Mucosa of gallbladder (tissue), 1 donor: ENCODE measurements at regions not wholly inside any gene's neighbourhood (a gene's known extent, or its start where the extent isn't known, plus 50 kb on each side); places are given as distances from the start of the nearest gene placed in this dataset.
"Not testable (repeated sequence)": the region's sequence is repeated elsewhere in the genome, so short reads cannot be mapped to it uniquely, and the experiment has no call there.

Source experiments
- DNase-seq: peaks from one replicate; pipeline ENCODE4 v3.0.0-alpha.2; 2020; ENCODE audit warnings: low spot score
- donor health status: DM: no; HTN: no; CAD: no.

DNA sequence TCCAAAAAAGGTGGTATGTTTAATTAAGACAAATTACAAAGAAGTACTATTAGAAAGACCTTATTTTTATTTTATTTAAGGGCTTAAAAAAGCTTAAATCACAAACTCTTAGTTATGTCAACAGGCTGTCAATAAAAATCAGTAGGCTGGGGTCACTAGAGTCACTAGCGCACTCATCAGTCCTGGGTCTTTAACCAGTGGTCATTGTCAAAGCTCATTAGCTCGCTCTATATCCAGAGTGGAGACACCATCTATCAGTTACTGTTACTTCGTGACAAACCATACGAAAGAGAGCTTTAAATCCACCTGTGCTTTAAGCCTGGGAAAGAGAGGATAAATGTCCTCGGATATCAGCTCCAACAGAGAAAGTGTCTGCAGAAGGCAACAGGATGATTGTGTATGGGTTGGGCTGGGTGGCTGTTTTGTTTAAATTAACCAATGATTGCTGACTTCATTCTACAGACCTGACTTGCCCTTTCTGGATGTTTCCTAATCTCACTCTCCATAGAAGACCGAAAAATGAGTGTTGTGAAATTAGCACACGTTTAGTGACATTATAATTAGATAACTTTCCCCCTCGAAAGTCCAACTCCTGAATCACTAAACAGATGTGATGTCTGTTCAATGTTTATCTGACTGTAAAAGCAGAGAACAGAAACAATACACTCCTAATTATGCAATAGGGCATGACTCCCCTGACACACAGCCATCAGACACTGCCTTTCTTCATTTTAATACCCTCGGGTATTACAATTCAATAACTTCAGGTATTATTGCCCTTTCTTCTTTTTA, 123.6 kb upstream of the TNPO1 start:
- no peak for DNase-seq

DNA sequence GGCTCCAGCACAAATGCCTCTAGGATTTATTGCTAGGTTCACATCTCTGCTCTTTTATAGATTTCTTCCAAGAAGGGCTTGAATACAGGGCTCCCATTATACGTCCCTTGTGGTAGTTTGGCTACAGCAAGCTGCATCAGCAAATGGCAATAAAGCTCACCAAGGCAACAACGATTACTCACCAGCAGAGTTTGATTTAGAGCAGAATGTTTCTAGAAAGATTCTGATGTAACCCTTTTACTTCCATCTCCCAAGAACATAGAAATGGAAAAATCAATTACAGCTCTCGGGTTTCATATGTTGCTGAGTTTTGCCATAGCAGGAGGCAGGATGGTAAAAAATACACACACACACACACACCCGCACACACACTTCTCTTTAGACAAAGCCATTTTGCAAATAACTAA, 124.2 kb upstream of the TNPO1 start:
- no peak for DNase-seq

DNA sequence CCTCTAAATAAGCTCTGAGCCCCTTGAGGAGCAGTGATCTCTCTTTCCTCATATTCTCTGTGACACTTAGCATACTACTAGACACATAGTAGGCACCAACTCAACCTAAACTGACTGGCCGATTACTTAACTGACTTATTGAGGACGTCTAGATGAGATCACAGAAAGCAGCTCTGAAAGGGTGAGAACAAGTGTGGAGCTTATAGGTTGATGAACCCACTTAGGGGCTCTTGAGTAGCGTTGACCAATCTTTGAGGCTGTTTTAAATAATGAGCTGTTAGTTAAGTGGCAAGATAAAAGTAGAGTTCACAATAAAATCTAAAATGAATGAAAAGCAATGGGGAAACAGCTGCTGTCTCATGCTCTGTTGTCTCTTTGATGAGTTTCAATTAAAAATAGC, 124.7 kb upstream of the TNPO1 start:
- DNase-seq, result no peak

DNA sequence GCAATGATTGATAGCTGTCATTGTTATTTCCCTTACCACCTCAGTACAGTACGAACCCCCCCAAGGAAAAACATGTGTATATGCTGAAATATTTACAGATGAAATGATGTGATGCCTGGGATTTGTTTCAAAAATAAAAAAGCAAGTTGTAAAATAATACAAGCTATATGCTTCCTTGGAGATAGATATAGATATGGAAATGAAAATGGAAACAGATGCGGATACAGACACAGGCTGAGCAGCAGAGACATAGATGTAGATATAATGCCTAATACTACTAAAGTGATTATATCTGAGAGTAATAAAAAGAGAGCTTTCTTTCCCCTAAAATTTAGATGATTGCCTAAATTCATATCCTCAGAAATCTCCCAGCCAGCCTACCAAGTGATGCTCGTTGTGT, 127.5 kb upstream of the TNPO1 start:
- DNase-seq, result no peak

DNA sequence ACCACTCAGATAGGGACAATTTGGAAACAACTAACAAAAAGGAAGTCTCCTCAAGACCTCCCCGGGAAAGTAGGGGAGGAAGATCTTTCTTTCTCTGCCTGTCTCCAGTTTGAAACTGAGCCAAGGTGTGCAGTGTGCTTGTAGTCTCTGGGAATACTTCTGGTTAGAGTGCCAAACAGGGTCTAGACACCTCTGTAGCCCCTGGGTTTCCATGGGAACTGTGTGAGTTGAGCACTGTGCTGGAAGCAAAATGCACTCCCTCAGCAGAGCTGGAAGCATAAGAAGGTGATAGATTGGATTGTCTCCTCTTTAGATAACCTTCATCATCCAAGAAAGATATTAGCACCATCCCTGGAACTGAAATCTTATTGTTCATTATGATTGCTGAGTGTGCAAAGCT, 129.2 kb upstream of the TNPO1 start:
- DNase-seq, result no peak

DNA sequence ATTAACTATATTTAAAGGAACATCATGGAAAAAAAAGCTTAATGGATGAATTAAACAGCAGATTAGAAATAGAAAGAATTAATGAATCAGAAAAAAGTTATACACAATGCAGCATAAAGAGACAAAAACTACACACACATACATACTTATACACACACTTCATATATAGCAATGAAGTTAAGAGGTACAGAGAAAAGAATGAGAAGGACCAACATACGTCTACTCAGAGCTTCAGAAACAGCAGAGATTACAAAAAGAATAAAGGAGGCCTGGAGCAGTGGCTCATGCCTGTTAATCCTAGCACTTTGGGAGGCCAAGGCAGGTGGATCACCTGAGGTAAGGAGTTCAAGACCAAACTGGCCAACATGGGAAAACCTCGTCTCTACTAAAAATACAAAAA, 133.9 kb upstream of the TNPO1 start:
- DNase-seq, result no peak

DNA sequence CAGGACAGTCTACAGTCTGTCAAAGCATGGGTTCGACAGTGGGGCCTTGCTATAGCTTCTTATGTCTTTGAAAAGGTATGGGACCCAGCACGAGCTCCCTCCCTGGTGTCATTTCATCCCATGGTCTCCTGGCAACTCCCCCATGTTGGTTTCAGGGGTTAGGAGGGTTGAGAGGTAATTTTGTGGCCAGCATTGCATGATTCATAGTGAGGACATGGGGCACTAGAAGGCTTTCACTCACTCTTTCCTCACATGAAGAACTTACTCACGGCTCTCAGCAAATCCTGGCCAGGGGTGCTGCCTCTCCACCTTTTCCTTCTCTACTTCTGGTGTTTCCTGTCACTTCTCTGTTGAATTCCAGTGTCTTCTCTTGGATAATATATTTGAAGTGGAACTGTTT, 134.7 kb upstream of the TNPO1 start:
- DNase-seq, result no peak

DNA sequence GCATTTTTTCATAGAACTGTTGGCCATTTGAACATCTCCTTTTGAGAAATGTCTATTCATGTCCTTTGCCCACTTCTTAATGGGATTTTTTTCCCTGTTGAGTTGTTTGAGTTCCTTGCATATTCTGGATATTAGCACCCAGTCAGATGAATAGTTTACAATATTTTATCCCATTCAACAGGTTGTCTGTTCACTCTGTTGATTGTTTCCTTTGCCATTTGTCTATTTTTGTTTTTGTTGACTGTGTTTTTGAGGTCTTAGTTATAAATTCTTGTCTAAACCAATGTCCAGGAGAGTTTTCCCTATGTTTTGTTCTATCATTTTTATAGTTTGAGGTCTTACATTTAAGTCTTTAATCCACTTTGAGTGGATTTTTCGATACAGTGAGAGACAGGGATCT, 139.0 kb upstream of the TNPO1 start:
- no peak for DNase-seq

DNA sequence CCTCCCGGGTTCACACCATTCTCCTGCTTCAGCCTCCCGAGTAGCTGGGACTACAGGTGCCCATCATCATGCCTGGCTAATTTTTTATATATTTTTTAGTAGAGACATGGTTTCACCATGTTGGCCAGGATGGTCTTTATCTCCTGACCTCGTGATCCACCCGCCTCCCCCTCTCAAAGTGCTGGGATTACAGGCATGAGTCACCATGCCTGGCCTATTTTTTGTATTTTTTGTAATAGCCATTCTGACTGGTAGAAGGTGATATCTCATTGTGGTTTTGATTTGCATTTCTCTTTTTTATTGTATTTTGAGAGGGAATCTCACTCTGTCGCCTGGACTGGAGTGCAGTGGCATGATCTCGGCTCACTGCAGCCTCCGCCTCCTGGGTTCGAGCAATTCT, 139.6 kb upstream of the TNPO1 start:
- DNase-seq, result not testable (repeated sequence)

DNA sequence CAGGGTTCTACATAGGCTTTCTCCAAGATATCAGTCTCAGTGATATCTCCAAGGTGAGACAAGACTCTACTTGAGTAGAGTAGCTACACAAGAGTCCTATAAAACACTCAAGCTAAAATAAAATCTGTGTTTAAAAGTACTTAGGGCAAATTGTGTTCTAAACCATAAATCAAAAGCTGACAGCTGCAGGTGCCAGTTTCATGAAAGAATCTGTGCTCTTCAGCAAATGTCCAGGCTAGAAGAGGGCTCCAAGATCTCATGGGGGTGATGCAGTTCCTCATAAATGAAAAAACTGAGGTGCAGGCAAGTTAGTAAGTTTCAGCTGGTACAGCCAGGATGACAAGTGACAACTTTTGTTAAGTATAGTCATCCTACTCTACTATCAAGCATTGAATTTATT, 142.8 kb upstream of the TNPO1 start:
- DNase-seq, result no peak

DNA sequence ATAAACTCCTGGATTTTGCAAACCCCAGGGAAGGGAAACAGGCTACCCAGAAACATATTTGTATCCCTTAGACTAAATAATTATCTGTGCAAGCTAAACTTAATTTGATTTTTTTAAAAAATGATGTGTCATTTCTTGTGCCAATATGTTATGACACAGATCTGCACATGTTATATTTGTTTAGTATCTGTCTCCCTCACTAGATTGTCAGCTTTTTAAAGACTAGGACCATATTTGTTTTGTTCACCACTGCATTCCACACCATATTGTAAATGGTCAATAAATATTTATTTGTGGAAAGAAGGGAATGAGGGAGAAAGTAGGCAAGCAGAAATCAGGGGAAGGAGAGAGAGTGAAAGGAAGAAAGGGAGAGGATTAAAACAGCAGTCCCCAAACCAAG, 143.3 kb upstream of the TNPO1 start:
- DNase-seq, result no peak

DNA sequence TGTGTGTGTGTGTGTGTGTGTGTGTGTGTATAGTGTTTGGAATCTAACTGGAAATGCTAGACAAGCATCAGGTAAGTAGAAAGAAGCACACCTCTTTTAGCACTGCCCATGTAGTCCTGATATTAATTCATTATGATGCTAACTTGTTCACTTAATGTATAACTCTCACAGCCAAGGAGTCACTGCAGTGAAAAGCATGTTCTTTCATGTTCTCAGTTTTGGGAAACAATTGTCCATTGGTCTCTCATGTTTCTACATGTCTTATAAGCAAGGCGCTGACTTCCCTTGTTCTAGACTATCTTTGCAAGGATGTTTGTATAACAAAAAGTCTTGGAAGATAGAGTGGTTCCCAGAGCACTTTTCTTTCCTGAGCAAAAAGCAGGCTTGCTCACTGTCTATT, 148.8 kb upstream of the TNPO1 start:
- DNase-seq, result no peak

DNA sequence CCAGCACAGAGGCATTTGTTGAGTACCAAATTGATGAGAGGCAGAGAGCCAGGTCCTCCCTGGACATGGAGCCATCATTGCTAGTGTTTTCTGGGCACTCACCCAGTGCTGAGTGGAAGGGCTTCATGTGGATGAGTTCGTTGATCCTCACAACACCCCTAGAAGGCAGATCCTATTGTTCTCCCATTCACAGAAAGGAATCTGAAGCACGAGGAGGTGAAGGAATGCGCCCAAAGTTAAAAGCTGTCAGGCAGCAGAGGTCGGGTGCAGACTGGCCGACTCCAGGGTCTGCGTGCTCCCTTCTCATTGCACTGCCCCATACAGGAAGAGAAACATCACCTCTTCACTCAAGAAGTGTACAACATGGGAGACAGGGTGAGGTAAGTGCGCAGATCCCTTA, 153.5 kb upstream of the TNPO1 start:
- DNase-seq, result no peak

DNA sequence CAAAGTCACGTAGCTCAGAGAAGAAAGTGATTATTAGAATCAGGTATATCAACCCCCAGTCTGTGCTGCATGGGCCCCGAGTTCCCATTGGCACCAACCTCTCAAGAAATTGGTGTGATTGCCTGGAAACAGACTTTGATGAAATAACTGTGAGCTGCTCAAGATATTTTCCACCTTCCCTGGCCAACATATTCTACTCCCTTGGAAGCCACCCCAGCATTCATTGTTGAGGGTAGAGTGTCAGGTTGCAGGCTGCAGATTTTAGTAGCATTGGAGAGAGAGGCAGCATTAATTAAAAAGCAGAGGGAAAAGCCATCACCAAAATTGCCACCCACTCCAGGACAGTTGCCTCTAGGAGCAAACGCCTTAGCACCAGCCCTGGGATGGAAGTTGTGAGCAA, 154.2 kb upstream of the TNPO1 start:
- DNase-seq, result no peak

DNA sequence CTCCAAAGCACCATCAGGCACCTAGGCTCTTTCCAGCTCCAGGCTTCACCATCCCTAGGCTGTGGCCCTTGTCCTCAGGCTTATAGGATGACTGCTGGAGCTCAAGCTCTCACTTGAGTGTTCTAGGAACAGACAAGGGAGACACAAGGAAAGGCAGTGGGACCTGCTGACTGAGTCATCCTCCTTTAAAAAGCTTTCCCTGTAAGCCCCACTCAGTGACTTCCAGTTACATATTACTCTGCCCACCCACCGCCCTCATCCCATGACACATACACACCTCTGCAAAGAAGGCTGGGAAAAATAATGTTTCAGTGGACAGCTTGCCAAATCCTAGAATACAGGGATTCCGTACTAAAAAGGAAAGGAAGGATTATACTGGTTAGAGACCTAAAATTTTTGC, 154.2 kb upstream of the ZNF366 start:
- DNase-seq, result no peak

DNA sequence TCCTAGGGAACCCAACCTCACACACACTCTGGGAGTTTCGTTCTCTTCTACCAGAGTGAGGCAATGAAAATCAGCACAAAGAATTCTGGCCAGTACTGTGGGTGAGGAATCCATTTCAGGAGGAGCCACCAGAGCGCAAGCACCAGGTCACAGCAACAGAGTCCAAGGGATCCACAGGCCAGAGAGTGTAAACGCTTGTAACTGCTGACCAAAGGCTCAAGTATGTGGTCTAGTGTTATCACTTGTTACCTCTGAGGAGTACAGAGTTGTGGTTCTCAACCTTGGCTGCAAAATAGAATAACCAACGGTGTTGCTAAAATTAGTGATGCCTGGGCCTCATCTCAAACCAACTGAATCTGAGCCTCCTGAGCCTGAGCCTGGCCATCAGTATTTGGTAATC, 152.5 kb upstream of the ZNF366 start:
- no peak for DNase-seq

DNA sequence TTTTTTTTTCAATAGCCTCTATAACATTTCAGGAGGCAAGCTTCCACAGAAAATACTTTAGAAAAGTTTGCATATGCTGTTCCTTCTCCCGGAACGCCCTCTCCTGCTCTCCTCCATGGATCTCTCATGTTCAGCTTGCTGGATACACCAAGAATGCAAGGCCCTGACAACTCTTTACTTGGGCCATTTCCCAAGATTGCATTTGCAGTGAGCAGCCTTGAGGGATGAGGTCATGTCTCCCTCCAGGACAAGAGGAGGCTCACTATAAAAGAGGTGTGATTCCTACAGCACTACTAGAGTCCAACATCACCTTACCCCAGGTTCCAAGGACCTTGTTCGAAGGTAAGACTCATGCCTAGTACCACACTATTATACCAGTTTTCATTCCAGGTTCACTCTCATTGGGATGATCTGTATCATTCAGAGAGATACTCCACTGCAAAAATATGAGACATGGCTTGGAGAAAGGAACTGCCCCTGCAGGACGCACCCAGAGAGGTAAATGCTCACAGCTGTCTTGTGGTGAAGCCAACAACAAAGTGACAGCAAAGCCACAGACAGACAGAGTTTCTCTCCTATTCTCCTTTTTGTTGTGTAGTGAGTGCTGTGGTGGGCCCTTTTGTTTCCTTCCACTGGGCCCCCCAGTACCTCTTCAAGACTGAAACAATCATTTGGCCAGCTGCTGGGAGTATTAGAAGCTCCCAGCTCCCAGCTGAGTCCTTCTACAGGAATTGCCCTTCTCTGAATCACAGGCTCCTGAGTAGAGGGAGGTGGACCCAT, 151.7 kb upstream of the ZNF366 start:
- no peak for DNase-seq

DNA sequence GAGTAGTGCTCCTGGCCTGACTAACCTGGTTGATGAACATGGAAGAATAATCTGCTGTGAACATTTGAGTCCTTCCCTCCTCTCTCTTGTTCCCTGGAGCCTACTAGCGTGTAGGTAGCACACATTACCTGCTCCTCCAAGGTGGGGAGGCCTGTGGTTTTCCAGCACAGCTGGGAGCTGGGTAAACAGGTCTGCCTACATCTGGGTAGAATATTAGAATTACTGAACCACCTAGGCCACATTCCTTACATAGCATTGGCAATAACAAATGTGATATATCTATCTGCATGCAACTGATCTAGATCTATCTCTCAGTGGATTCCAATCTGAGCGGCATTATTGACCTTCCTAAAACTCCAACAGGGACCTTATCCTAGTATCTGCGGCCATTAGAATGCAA, 151.0 kb upstream of the ZNF366 start:
- no peak for DNase-seq

DNA sequence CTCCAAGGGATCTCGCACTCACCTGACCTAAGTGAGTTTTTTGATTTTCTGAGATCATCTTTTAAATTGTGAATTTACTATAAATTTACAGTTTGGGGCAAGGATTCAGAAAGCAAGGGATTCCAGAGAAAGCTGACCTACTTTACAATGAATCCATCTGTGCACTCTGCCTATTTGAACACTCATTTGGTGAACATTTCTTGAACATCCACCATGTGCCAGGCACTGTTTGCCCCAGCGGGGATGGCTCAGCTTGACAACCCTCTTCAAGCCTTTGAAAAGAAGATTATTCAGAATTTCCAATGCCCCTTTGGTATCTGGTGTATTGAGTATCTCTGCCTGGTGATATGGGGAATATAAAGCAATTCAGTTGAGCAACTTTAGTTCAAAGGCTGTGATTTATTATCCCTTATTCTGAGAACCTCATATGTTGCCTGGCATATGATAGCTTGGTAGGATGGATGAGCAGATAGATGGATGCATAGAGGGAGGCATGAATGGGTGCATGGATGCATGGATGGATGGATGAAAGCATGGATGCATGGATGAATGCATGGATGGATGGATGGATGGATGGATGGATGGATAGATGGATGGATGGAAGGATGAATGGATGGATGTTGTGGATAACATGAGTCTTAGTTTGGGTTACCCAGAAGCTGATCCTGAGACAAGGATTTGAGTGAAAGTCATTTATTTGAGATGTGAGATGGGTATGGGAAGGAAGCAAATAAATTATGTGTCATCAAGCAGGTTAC, 149.7 kb upstream of the ZNF366 start:
- DNase-seq, result no peak

DNA sequence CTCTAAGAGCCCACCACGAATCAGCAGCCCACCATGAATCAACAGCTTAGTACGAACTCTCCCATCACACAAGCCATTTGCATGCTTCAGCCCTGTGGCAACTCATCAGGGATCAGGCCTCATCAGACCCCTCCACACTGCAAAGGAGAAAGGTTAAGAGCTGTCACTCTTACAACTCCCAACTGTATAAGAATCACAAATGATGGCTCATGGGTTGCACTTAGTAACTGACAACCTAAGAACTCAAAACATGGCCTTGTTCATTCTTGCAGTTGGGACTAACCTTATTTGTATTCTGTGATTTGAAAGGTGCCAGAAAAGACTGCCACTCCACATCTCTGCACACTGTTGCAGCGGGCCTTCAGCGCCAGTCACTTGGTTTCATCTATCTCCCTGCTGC, 149.1 kb upstream of the ZNF366 start:
- no peak for DNase-seq

DNA sequence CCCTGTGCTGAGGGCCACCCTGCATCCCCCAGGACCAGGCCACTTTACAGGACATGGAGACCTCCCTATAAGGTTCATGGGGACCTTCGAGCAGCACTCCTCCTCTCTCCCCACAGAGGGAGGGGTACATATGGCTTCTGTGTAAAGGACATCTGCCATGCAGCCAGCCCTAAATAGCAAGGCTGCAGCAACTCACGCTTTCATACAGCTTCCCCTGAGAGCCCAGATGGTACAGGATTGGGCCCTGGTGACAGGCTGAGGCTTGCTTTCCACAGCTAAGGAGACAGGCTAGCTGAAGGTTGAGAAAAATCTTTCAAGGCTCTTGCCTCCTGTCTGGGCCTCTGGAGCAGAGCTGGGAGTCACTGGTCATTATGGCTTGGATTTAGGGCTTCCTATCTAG, 147.0 kb upstream of the ZNF366 start:
- no peak for DNase-seq

DNA sequence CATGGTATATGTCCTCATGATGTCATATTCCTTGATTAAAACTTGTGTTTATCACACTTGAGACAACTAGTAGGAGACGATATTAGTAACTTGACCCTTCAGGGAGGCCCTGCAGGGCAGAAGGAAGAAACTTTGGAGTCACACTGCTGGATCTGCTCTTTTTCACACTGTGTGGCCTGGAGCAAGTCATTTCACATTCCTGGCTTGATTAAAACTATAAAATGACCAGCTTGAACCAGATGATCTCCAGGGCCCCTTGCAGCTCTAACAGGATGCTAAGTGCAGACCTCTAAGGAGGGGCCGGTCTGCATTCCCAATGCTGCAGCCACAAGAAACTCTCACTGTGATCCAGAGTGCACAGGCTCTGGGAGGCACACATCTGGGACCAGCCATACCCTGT, 146.4 kb upstream of the ZNF366 start:
- DNase-seq, result no peak

DNA sequence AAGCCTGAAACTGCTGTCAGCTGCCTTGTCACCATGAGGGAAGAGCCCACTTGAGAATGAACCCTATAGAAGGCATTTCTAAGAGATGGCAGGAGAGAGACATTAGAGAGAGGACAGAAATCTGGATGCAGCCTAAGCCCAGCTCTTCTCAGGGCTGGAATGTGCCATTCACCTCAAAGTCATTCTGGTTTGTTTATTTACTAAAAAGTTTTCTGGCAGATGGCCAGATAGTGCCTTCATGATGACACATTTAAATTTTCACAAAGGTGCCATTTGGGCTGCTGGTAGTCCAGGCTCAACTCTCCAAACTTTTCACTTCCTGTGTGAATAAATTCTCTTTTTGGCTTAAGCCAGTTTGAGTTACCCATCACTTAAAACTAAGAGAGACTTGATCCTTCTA, 144.6 kb upstream of the ZNF366 start:
- no peak for DNase-seq
